ENCODE measurements at regions not wholly inside any gene's neighbourhood (a gene's known extent, or its start where the extent isn't known, plus 50 kb on each side); places are given as distances from the start of the nearest gene placed in this dataset.

DNA sequence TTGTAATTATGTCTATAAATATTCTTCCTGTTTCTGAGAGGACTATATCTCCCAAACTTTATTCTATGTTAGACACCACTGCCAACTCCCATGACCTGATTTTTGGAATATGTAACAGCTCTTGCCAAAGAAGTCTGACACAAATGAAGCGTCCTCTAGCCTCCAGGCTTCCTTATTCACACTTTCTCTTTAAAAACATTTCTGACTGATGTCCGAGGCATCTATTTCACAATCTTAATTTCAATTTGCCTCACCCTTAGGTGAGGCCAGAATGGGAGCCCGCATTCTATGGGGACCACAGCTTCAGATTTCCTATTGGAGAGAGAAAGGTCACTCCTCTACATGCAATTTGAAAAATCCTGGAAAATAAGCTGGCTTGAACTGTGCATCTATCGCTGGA lies 873.2 kb downstream of the GATA3 start:
- H2BK120ac ChIP-seq (ENCODE audit: low read depth, low read length) = no peak overlapping the region
- dilution Hi-C loops (cut with HindIII; ENCODE audit: low sequenced_read_pairs, unreplicated experiment) (no loop called here), intact Hi-C loops (cut with micrococcal nuclease) (no loop called here), in situ Hi-C loops (cut with MboI; ENCODE audit: low sequenced_read_pairs) (no loop called here)
- H3K36me3 ChIP-seq (ENCODE audit: control insufficient read depth, insufficient read depth, low read length) = no peaks in the 10 kb centered on the region
- H3K27ac ChIP-seq (ENCODE audit: insufficient read depth, low read length) = no peak overlapping the region
- no peak overlapping the region for H4K8ac ChIP-seq (ENCODE audit: low read depth in 2 of 2, low read length in 2 of 2)
- no peak overlapping the region for H3K9ac ChIP-seq (ENCODE audit: low read depth, low read length)
- POLR2A ChIA-PET (ENCODE audit: unreplicated experiment) = no interaction called here
- no peak overlapping the region for H2BK5ac ChIP-seq (ENCODE audit: low read depth, low read length, poor library complexity, severe bottlenecking)
- BruUV-seq (replicated peaks) = no TSS peak
- no peak for ATAC-seq (ENCODE audit: low read depth)
- H3K14ac ChIP-seq (replicated peaks; ENCODE audit: low read depth, low read length) = no peak overlapping the region
- CTCF ChIA-PET = no interaction called here
- H2BK15ac ChIP-seq (ENCODE audit: low read depth, low read length) = no peak overlapping the region
- H2BK20ac ChIP-seq (ENCODE audit: low read depth, low read length) = no peak overlapping the region
- DNase-seq = no peak
- H4K20me1 ChIP-seq (ENCODE audit: insufficient read depth, low read length) = no peaks in the 10 kb centered on the region
- no peak overlapping the region for H2AFZ ChIP-seq (replicated peaks; ENCODE audit: low read length, poor library complexity)
- no peak overlapping the region for H3K4ac ChIP-seq (ENCODE audit: low read depth, low read length)
- no peaks in the 10 kb centered on the region for H3K4me1 ChIP-seq (ENCODE audit: control insufficient read depth, insufficient read depth, low read length)
- H3K23ac ChIP-seq (ENCODE audit: low read depth, low read length) = no peak overlapping the region
- no peak overlapping the region for H3K4me2 ChIP-seq (ENCODE audit: low read depth, low read length)
- no peak overlapping the region for H2AK9ac ChIP-seq (replicated peaks; ENCODE audit: low read depth, low read length, poor library complexity)
- no CpG with 5 or more reads among the region's 4 CpGs for WGBS, 2 experiments (ENCODE audit: extremely low coverage in 2 of 2, insufficient read length in 1 of 2)
- H3K4me3 ChIP-seq (ENCODE audit: insufficient read depth, low read depth, low read length) = no peak overlapping the region
- no peak overlapping the region for H4K91ac ChIP-seq (ENCODE audit: insufficient read depth, low read depth, low read length)
- H3K56ac ChIP-seq (ENCODE audit: extremely low read depth, insufficient read depth, low read length) = no peak overlapping the region
- no peaks in the 10 kb centered on the region for H3K79me1 ChIP-seq (ENCODE audit: low read depth in 1 of 2, low read length in 2 of 2)
- no peak for TF ChIP-seq RCOR1 (IDR thresholded peaks at IDR 0.05; ENCODE audit: insufficient replicate concordance, low read length)
- TF ChIP-seq NFE2L2 (IDR thresholded peaks at IDR 0.05; ENCODE audit: low read depth, low read length) = no peak
- no peak for TF ChIP-seq CHD1 (IDR thresholded peaks at IDR 0.05; ENCODE audit: low read depth, low read length)
- 0 out of 2 replicates have a peak, but pooled peaks have one; percentile 11 for TF ChIP-seq CEBPB (IDR thresholded peaks at IDR 0.05; ENCODE audit: low read depth, low read length)
- TF ChIP-seq, protein P1, sequence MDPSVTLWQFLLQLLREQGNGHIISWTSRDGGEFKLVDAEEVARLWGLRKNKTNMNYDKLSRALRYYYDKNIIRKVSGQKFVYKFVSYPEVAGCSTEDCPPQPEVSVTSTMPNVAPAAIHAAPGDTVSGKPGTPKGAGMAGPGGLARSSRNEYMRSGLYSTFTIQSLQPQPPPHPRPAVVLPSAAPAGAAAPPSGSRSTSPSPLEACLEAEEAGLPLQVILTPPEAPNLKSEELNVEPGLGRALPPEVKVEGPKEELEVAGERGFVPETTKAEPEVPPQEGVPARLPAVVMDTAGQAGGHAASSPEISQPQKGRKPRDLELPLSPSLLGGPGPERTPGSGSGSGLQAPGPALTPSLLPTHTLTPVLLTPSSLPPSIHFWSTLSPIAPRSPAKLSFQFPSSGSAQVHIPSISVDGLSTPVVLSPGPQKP (IDR thresholded peaks at IDR 0.05; ENCODE audit: borderline replicate concordance, low read depth, low read length) = no peak
- TF ChIP-seq MAZ (IDR thresholded peaks at IDR 0.05; ENCODE audit: borderline replicate concordance, low read depth, low read length) = no peak
- no peak overlapping the region for H2AK5ac ChIP-seq (ENCODE audit: low read depth, low read length)
- no peak overlapping the region for H4K5ac ChIP-seq (ENCODE audit: low read depth, low read length)
- H3K18ac ChIP-seq (ENCODE audit: low read depth, low read length) = no peak overlapping the region
- no peaks in the 10 kb centered on the region for H3K9me1 ChIP-seq (ENCODE audit: insufficient read depth, low read length)
- peaks cover 4% of the 10 kb centered on the region; the same call in 1 of the 2 replicates for H3K9me3 ChIP-seq (ENCODE audit: control insufficient read depth, insufficient read depth, low read length)
- no peaks in the 10 kb centered on the region for H3K27me3 ChIP-seq (ENCODE audit: control insufficient read depth, insufficient read depth, low read length)

Measured in IMR-90 (cell line).